IPS DF 4.7 (cell line): ENCODE measurements at regions not wholly inside any gene's neighbourhood (a gene's known extent, or its start where the extent isn't known, plus 50 kb on each side); places are given as distances from the start of the nearest gene placed in this dataset.
"Not testable (repeated sequence)": the region's sequence is repeated elsewhere in the genome, so short reads cannot be mapped to it uniquely, and the experiment has no call there.

Experiments
- DNase-seq: peaks from one replicate; pipeline ENCODE4 v3.0.0-alpha.2; 2013; ENCODE audit warnings: low spot score; ENCODE audit errors: extremely low read depth

- no peak for DNase-seq
Measured at GRCh38 chr5:42950116-42950455, 90.0 kb downstream of the ANXA2R start.

DNA sequence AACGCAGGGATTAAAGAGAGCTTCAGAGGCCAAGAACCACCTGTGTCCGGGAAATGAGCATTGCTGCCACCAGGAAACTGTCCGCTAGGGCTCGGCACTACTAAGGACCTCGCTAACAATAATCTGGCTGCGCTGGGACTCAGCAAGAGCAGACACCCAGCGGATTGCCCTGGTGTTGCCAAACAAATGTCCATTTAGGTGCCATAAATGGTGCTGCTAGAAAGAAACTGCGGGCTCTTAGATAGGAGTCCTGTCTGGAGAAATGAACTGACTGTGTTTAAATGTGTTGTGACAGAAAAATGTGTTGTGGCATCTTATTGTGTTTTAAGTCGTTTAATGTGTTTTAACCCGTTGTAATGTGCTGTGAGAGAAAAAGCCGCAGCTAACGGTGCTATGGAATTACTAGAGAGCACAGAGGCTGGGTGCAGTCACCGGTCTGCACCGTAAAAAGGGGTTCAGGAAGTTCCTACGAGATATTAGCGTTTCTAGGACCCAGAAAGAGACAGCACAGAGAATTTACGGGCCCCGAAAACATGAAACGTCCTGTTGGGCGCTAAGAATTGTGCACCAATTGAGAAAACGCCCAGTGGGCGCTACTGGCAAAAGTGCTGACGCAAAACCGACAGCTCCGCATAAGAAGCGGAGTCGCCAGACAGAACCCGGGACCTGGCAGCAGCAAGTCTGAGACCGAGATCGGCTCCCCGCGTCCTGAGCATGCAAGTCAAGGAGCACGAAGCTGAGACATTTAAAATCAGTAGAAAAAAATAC is 90.6 kb downstream of the ANXA2R start:
- no peak for DNase-seq

DNA sequence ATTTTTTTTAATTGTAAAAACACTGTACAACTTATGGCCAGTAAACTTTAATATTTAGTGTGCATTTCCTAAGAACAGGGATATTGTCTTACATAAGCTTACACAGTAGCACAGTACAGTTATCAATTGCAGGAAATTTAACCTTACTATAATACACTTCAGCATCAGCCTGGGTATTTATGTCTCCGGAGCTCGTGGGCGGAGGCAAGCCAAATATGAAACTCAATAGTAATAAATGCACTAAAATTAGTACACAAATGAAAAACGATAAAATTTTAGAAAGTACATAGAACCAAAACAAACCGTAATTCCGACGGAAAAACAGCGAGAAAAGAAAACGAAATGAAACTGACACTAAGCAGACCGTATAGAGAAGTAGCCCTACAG is 91.2 kb downstream of the ANXA2R start:
- DNase-seq, result no peak

DNA sequence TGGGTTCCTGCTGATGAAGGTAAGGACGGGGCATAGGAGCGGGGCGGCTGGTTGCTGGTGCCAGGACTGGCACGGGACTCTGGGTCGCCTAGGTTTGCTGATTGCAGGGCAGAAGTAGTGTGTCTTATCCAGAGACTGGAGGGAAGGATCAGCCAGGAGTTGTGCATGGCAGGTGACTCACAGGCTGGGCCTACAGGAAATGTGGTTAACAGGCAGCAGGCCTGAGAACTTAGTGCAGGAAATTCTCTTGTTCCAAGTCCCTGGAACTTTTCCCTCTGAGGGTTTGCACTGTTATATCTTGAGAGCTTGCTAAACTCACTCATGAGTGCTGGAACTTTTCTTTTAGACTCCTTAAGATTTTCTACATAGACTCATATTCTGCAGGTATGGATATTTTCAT is 95.1 kb downstream of the ANXA2R start:
- no peak for DNase-seq

DNA sequence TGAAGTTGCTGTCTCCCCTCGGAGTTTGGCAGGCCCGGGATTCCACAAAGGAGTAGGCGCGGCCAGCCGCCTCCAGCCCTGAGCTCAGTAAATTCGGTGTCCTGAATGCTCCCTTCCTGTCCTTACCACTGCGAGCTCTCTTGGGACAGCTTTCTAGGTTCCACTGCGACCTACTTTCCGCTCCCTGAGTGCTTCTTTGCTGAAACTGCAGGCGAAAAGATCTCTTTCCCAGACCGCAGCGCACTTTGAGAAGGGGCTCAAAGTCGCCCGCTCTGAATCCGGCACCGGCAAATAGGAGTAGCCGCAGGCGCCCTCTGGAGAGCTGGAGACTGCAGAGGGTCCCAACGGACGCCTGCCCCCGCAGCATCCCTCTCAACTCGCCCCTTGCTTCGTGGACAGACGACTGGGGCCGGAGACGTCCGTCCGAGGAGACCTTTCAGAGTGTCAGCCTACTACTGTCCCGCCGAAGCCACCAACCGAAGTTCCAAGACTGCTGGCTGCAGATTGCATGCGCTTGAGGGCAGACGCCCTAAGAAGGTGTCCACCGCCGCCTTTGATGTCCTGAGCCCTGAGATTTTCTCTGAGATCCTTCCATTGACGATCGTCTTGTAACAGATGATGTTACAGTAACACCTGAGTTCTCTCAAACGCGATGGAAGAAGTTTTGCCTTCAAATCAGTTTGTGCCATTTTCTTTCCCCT is 96.0 kb downstream of the ANXA2R start:
- no peak for DNase-seq

- no peak for DNase-seq
Measured at GRCh38 chr5:42940853-42941252, 99.3 kb downstream of the ANXA2R start.

- not testable (repeated sequence) for DNase-seq
Measured at GRCh38 chr5:42932011-42932410, 108.1 kb downstream of the ANXA2R start.

DNA sequence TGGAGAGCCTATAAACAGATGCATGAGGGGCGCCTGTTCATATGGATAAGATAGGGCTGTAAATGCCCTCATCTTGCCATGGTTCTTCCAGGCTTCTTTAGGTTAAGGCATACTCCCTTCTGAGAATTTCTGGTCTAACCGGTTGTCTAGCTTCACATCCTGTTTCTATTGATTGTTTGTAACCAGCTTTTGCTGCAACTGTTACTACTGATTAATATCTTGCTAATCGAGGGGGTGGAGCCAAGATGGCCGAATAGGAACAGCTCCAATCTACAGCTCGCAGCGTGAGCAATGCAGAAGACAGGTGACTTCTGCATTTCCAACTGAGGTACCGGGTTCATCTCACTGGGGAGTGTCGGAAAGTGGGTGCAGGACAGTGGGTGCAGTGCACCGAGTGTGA is 108.7 kb downstream of the ANXA2R start:
- DNase-seq, result not testable (repeated sequence)

- DNase-seq, result no peak
Measured at GRCh38 chr5:42930934-42931333, 109.2 kb downstream of the ANXA2R start.

GRCh38 chr5:42929871-42930270 is 110.2 kb downstream of the ANXA2R start:
- DNase-seq, result no peak

DNA sequence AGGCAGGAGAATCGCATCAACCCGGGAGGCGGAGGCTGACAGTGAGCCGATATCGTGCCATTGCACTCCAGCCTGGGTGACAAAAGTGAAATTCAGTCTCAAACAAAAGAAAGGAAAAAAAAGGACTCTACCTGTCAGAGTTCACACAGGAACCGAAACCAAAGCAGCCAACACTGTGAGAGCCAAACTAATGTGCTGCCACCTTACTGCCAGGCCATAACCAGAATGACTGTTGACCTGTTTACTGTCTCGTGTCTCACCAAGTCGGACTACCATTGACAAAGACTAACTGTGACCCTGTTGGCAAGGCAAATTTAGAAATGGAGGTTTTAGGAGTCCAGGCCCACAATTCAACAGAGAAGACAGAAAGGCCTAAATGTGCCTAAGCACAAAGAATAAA is 112.4 kb downstream of the ANXA2R start:
- DNase-seq, result no peak

- DNase-seq, result no peak
Measured at GRCh38 chr5:42924686-42925085, 113.0 kb upstream of the SELENOP start.

- DNase-seq, result no peak
Measured at GRCh38 chr5:42924226-42924625, 112.5 kb upstream of the SELENOP start.

- no peak for DNase-seq
Measured at GRCh38 chr5:42923710-42924109, 112.0 kb upstream of the SELENOP start.

DNA sequence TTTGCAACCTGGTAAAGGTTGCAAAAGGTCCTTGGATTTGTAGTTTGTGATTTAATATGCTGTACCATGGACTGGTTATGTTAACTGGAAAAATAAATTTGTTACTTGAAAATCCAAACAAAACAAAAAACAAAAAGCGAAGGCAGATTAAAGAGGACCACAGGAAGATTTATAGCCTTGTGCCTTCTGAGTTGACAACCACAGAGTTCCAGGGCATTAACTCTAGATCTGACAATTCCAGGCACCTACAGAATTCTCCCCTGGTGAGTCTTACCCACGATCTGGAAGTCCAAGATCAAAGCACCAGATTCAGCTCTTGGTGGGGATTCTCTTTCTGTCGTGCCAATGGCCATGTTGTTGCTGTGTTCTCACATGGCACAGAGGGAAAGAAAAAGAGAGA is 107.9 kb upstream of the SELENOP start:
- no peak for DNase-seq

DNA sequence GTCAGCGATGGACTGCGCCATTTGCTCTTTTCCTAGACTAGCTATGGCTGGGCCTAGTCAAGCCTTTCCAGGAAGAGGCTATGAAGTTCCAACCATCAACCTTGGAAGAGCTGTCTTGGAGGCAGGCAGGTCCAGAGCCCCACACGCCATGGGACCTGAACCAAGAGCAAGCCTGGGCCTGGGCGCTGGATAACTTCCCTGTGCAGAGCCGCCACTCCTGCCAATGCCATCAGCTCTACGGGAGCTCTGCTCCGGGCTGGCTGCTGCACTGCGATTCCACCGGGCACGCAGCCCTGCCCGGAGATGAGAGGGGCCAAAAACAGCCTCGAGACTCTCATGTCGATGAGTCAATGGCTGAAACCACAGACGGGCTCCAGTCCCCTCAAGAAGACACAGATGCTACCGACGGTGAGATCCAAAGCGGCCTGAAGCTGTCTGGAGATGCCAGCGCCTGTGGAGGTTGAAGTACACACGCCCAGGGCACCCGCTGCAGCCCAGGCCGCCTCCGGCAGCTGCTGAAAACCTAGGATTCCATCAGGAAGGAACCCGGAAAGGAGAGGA is 103.7 kb upstream of the SELENOP start:
- no peak for DNase-seq

GRCh38 chr5:42912184-42912798 is 100.6 kb upstream of the SELENOP start:
- DNase-seq, result no peak

DNA sequence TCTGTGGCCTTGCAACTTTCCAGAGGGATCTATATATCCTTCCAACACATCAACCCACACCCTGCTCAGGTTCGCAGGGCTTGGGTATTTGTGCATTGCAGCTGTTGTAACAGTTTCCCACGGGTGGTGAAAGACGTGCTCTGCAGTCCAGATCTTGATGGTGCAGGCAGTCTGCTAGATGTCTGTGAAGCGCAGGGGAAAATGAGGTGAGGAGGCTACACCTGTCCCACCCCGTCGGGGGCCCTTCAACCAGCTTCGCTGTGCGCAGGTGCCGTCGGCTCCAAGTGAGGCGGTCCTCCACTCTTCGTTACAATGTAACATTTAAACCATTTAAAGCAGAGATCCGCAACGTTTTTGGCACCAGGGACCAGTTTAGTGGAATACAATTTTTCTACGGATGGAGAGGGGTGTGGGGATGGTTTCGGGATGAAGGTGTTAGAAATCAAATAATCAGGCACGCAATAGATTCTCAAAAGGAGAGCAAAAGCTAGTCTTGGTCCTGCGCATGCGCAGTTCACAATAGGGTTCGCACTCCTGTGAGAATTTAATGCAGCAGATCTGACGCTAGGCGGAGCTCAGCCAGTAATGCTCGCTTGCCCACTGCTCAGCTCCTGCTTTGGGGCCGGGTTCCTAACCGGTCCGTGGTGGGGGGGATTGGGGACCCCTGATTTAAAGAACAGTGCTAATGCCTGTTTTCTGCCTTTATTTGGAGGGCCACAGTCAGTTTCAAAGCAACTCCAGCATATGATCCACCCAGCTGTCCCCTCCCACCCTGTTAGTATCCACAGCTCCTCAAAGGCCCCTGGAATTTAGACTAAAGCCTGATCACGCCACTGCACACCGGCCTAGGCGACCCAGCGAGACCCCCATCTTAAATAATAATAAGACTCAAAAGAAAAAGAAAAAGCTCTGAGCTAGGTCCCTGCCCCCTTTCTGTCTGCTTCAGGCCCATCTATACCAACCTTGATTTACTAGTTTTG is 97.1 kb upstream of the SELENOP start:
- peak; percentile 80 for DNase-seq

GRCh38 chr5:42908086-42908485 is 96.4 kb upstream of the SELENOP start:
- no peak for DNase-seq

DNA sequence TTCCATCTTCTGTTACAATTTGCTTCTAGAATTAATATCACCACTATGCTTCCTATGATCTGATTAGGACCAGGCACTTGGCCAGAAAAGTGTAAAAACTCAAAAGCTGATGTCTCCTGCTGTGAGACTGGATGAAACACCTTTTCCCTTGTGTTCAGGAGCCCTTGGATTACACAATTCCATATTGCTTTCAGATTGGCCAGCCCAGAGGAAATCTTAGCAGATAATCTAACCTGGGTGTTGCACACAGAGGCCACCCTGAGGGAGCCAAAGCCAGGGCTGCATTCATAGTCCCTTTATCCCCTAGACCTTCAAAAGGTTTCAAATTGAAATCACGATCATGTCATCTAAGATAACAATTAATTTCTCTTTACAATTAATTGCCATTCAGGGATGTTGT is 94.1 kb upstream of the SELENOP start:
- DNase-seq, result no peak

DNA sequence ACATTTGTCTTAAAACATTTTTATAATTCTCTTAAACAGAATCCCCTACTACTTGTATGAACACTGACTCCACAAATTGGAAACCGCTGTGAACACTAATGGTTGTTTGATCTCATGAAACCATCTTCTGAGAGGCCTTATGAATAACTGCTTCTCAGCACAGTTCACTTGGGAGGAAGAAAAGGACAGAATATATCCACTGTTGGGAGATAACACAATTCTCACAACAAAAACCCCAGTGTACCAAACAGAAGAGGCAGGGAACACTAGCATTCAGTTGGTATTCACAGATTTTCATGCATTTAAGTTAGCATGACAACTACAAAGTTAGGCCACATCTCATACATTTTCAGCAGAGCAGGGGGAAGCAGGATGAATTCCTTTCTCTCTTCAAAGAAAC is 89.0 kb upstream of the SELENOP start:
- no peak for DNase-seq
